Stomach (tissue), 8 donors: ENCODE measurements at regions not wholly inside any gene's neighbourhood (a gene's known extent, or its start where the extent isn't known, plus 50 kb on each side); places are given as distances from the start of the nearest gene placed in this dataset.
A peak's percentile ranks its signal among the peaks of the same experiment; 100 is the strongest.

Source experiments
- DNase-seq, 2 donors: peaks; one replicate each; pipeline versions ENCODE4 v3.0.0 to v3.0.0-alpha.2; 2013 to 2019
- H3K27ac ChIP-seq, 5 donors: fragments of 200-600 bp in 4 of 5; sonication (generic) in 4 of 5; one replicate each; pipeline ENCODE4 v1.5.1; 2013 to 2019; ENCODE audit warnings: mild to moderate bottlenecking in 1 of 5, moderate library complexity in 1 of 5
- H3K27me3 ChIP-seq, 3 donors: fragments of 200-600 bp; sonication (generic); one replicate each; pipeline ENCODE4 v1.5.1; 2017 to 2019; ENCODE audit warnings: mixed run types in 1 of 3
- H3K36me3 ChIP-seq, 4 donors: fragments of 200-600 bp; sonication (generic); 1 replicate in 3 of 4; 2 replicates in 1 of 4; pipeline ENCODE4 v1.5.1; 2016 to 2019
- H3K4me1 ChIP-seq, 4 donors: fragments of 200-600 bp; sonication (generic); one replicate each; pipeline ENCODE4 v1.5.1; 2016 to 2019
- H3K4me3 ChIP-seq, 4 donors: fragments of 200-600 bp; sonication (generic) in 3 of 4; one replicate each; pipeline ENCODE4 v1.5.1; 2016 to 2019; ENCODE audit warnings: mild to moderate bottlenecking in 1 of 4
- H3K9me3 ChIP-seq, 4 donors: fragments of 200-600 bp; sonication (generic); one replicate each; pipeline ENCODE4 v1.5.1; 2016 to 2019
- CTCF ChIP-seq, 7 experiments: fragments of 450-650 bp in 4 of 7; fragments of 200-600 bp in 3 of 7; sonication (generic) in 3 of 7; IDR thresholded peaks; one replicate each; pipeline ENCODE4 v1.5.1; 2016 to 2019; ENCODE audit warnings: antibody characterized with exemption in 7 of 7, control low read depth in 2 of 7, mild to moderate bottlenecking in 1 of 7
- EP300 ChIP-seq: sonication (generic); formaldehyde crosslinking; IDR thresholded peaks from one replicate; pipeline ENCODE4 v1.6.1; 2017; ENCODE audit warnings: antibody characterized with exemption
- POLR2A ChIP-seq, 4 donors: fragments of 450-650 bp; IDR thresholded peaks; one replicate each; pipeline ENCODE4 v1.6.1; 2016; ENCODE audit warnings: antibody characterized with exemption in 4 of 4, control low read depth in 2 of 4, mild to moderate bottlenecking in 1 of 4, moderate library complexity in 1 of 4
- POLR2AphosphoS5 ChIP-seq, 3 donors: sonication (generic); formaldehyde crosslinking; IDR thresholded peaks; one replicate each; pipeline ENCODE4 v1.6.1; 2016; ENCODE audit warnings: antibody characterized with exemption in 3 of 3
- WGBS, 5 donors: extraction: QIAGEN DNeasy Blood & Tissue Kit in 3 of 5; methylation state at CpG; one replicate each; pipeline versions ENCODE4 v1.1.5 to v1.1.7; 2013 to 2018; 5-methylcytosine and 5-hydroxymethylcytosine counted together
- intact Hi-C: fragments of 100-400 bp; cut with DNase I; formaldehyde crosslinking; loops from one replicate; pipeline ENCODE4 v1.15.1; 2023; ENCODE audit warnings: low total_unique reads
- donor health status: healthy with polysubstance abuse.
- donor health status: Bipolar disorder and iron deficiency.
- donor health status: healthy.

GRCh38 chr11:105524286-105524685 is 85.6 kb upstream of the GRIA4 start:
- H3K27ac ChIP-seq: no peak overlapping the region
- H3K27me3 ChIP-seq: no peaks in the 10 kb centered on the region
- no peak for TF ChIP-seq CTCF (IDR thresholded peaks at IDR 0.05)
- no peak for TF ChIP-seq POLR2AphosphoS5 (IDR thresholded peaks at IDR 0.05)
- no peak for TF ChIP-seq EP300
- TF ChIP-seq POLR2A (IDR thresholded peaks at IDR 0.05): no peak
- H3K36me3 ChIP-seq: no peaks in the 10 kb centered on the region
- intact Hi-C loops: no loop called here
- no peaks in the 10 kb centered on the region for H3K4me1 ChIP-seq
- H3K9me3 ChIP-seq: peaks cover 0 to 3% (median 0%) of the 10 kb centered on the region in 4 donors
- H3K4me3 ChIP-seq: no peak overlapping the region
- WGBS, 5 donors: 37 to 60% (median 52%) methylated on average over 3 of the region's 3 CpGs
- peak in 1 of 2 donors; percentile 28 for DNase-seq

GRCh38 chr11:105520706-105521345 is 89.0 kb upstream of the GRIA4 start:
- intact Hi-C loops: no loop called here
- 86 to 90% (median 88%) methylated on average over 4 of the region's 4 CpGs for WGBS, 5 donors
- DNase-seq: no peak

GRCh38 chr11:105507496-105508254 is 102.2 kb upstream of the GRIA4 start:
- Histone ChIP-seq H3K36me3 (no peaks in the 10 kb centered on the region), H3K4me1 (no peaks in the 10 kb centered on the region), H3K27me3 (no peaks in the 10 kb centered on the region), H3K4me3 (no peak overlapping the region), H3K27ac (no peak overlapping the region), H3K9me3 (no peaks in the 10 kb centered on the region)
- 70 to 77% (median 73%) methylated on average over 5 of the region's 5 CpGs for WGBS, 5 donors
- no peak for DNase-seq
- TF ChIP-seq POLR2A (IDR thresholded peaks at IDR 0.05) (no peak), POLR2AphosphoS5 (IDR thresholded peaks at IDR 0.05) (no peak), CTCF (IDR thresholded peaks at IDR 0.05) (no peak), EP300 (no peak)
- intact Hi-C loops: no loop called here

More at GRCh38 chr11:105520706-105521345, 89.0 kb upstream of the GRIA4 start:
- Histone ChIP-seq H3K27me3 (no peaks in the 10 kb centered on the region), H3K9me3 (peaks cover 0 to 2% (median 0%) of the 10 kb centered on the region in 4 donors), H3K4me1 (no peaks in the 10 kb centered on the region), H3K36me3 (no peaks in the 10 kb centered on the region), H3K4me3 (no peak overlapping the region), H3K27ac (no peak overlapping the region)
- TF ChIP-seq CTCF (IDR thresholded peaks at IDR 0.05) (no peak), EP300 (no peak), POLR2AphosphoS5 (IDR thresholded peaks at IDR 0.05) (no peak), POLR2A (IDR thresholded peaks at IDR 0.05) (no peak)

- Histone ChIP-seq H3K4me1 (no peaks in the 10 kb centered on the region), H3K27ac (no peak overlapping the region), H3K27me3 (no peaks in the 10 kb centered on the region), H3K36me3 (no peaks in the 10 kb centered on the region), H3K4me3 (no peak overlapping the region), H3K9me3 (no peaks in the 10 kb centered on the region)
- WGBS, 5 donors: 73 to 97% (median 79%) methylated on average over 1 of the region's 1 CpG
- TF ChIP-seq CTCF (IDR thresholded peaks at IDR 0.05) (no peak), POLR2A (IDR thresholded peaks at IDR 0.05) (no peak), POLR2AphosphoS5 (IDR thresholded peaks at IDR 0.05) (no peak), EP300 (no peak)
- intact Hi-C loops: no loop called here
- DNase-seq: no peak
Measured at GRCh38 chr11:105492010-105492409, 117.9 kb upstream of the GRIA4 start.
